Breast epithelium (tissue), 3 donors: ENCODE measurements at regions not wholly inside any gene's neighbourhood (a gene's known extent, or its start where the extent isn't known, plus 50 kb on each side); places are given as distances from the start of the nearest gene placed in this dataset.

Experiments used
- CTCF ChIP-seq, 3 donors: fragments of 450-650 bp; IDR thresholded peaks; one replicate each; pipeline ENCODE4 v1.5.1; 2016 to 2017; ENCODE audit warnings: antibody characterized with exemption in 3 of 3, mild to moderate bottlenecking in 3 of 3, moderate library complexity in 3 of 3
- POLR2A ChIP-seq: fragments of 450-650 bp; IDR thresholded peaks from one replicate; pipeline ENCODE4 v1.6.1; 2016; ENCODE audit warnings: antibody characterized with exemption, mild to moderate bottlenecking, moderate library complexity
- POLR2AphosphoS5 ChIP-seq, 3 donors: sonication (generic); formaldehyde crosslinking; IDR thresholded peaks; one replicate each; pipeline ENCODE4 v1.6.1; 2017; ENCODE audit warnings: antibody characterized with exemption in 3 of 3

- TF ChIP-seq CTCF (IDR thresholded peaks at IDR 0.05) (no peak), POLR2AphosphoS5 (IDR thresholded peaks at IDR 0.05) (no peak), POLR2A (no peak)
Observed at GRCh38 chr3:75138345-75138744, 523.9 kb upstream of the CNTN3 start.
